ENCODE measurements at regions not wholly inside any gene's neighbourhood (a gene's known extent, or its start where the extent isn't known, plus 50 kb on each side); places are given as distances from the start of the nearest gene placed in this dataset.

GRCh38 chr1:184861755-184862336 lies 107.2 kb upstream of the EDEM3 start:
- no peak overlapping the region for H3K4me3 ChIP-seq (ENCODE audit: control insufficient read depth, low read depth, low read length)
- no peak for TF ChIP-seq CTCF (IDR thresholded peaks at IDR 0.05; ENCODE audit: control insufficient read depth, insufficient read depth, low read depth, low read length, missing control alignments)
- no peak for DNase-seq (ENCODE audit: low read depth)

- TF ChIP-seq CTCF (IDR thresholded peaks at IDR 0.05; ENCODE audit: control insufficient read depth, insufficient read depth, low read depth, low read length, missing control alignments), result no peak
- H3K4me3 ChIP-seq (ENCODE audit: control insufficient read depth, low read depth, low read length), result no peak overlapping the region
- no peak for DNase-seq (ENCODE audit: low read depth)
Measured at GRCh38 chr1:184860985-184861754, 106.5 kb upstream of the EDEM3 start.

GRCh38 chr1:184860535-184860934 lies 105.9 kb upstream of the EDEM3 start:
- DNase-seq (ENCODE audit: low read depth), result no peak
- TF ChIP-seq CTCF (IDR thresholded peaks at IDR 0.05; ENCODE audit: control insufficient read depth, insufficient read depth, low read depth, low read length, missing control alignments), result no peak
- H3K4me3 ChIP-seq (ENCODE audit: control insufficient read depth, low read depth, low read length), result no peak overlapping the region

GRCh38 chr1:184859381-184860105 lies 104.9 kb upstream of the EDEM3 start:
- no peak overlapping the region for H3K4me3 ChIP-seq (ENCODE audit: control insufficient read depth, low read depth, low read length)
- no peak for TF ChIP-seq CTCF (IDR thresholded peaks at IDR 0.05; ENCODE audit: control insufficient read depth, insufficient read depth, low read depth, low read length, missing control alignments)
- DNase-seq (ENCODE audit: low read depth), result no peak

GRCh38 chr1:184858288-184858687 lies 103.6 kb upstream of the EDEM3 start:
- no peak overlapping the region for H3K4me3 ChIP-seq (ENCODE audit: control insufficient read depth, low read depth, low read length)
- no peak for DNase-seq (ENCODE audit: low read depth)
- TF ChIP-seq CTCF (IDR thresholded peaks at IDR 0.05; ENCODE audit: control insufficient read depth, insufficient read depth, low read depth, low read length, missing control alignments), result no peak

GRCh38 chr1:184854496-184855140 lies 100.0 kb upstream of the EDEM3 start:
- no peak for TF ChIP-seq CTCF (IDR thresholded peaks at IDR 0.05; ENCODE audit: control insufficient read depth, insufficient read depth, low read depth, low read length, missing control alignments)
- no peak overlapping the region for H3K4me3 ChIP-seq (ENCODE audit: control insufficient read depth, low read depth, low read length)
- DNase-seq (ENCODE audit: low read depth), result no peak

All from AG09309 (cell line).